HCT116 (cell line): ENCODE measurements at regions not wholly inside any gene's neighbourhood (a gene's known extent, or its start where the extent isn't known, plus 50 kb on each side); places are given as distances from the start of the nearest gene placed in this dataset.

Experiments used
- ATAC-seq: fragments of 200-7000 bp; cut with Tn5 transposase; 2 replicates; pipeline ENCODE4 v1.9.1; 2020; ENCODE audit warnings: mild to moderate bottlenecking, moderate library complexity
- BruUV-seq: library from RNA; stranded (reverse); fragments of 400-500 nt; replicated peaks from 2 replicates; lab custom pipeline; 2021; lab: Mats Ljungman, UMichigan
- CTCF ChIA-PET: fragments of 300-600 bp; sonication (Branson Sonifier 250); formaldehyde crosslinking; loops from one replicate; lab custom pipeline; 2021; ENCODE audit warnings: antibody characterized with exemption; lab: Charles Lee
- POLR2A ChIA-PET: fragments of 300-600, 350-600 bp; sonication (Branson Sonifier 250); formaldehyde crosslinking; loops from one replicate; lab custom pipeline; 2021; ENCODE audit warnings: antibody characterized with exemption; lab: Charles Lee
- RAD21 ChIA-PET, 2 experiments: fragments of 300-600 bp; sonication (Branson Sonifier 250); formaldehyde crosslinking; loops; one replicate each; lab custom pipeline; 2023; ENCODE audit warnings: low total read pairs in 2 of 2; ENCODE audit not compliant: uncharacterized antibody in 2 of 2, unreplicated experiment in 2 of 2, low non-redundant PET in 1 of 2; lab: Charles Lee
- DNase-seq: peaks from one replicate; pipeline ENCODE4 v3.0.0-alpha.2; 2010; ENCODE audit warnings: low read depth, low spot score
- H2AFZ ChIP-seq: fragments of 200-600 bp; shearing (Covaris generic), sonication (generic); 2 replicates; pipeline ENCODE4 v1.6.1; 2017; ENCODE audit warnings: low read depth, mixed run types, mixed read lengths, antibody characterized with exemption, low read length; ENCODE audit not compliant: poor library complexity, severe bottlenecking
- H3K27ac ChIP-seq: 2 replicates; pipeline ENCODE4 v1.5.1; 2012; ENCODE audit warnings: low read depth, low read length
- H3K27me3 ChIP-seq: fragments of 200-600 bp; sonication (generic); 2 replicates; pipeline ENCODE4 v1.6.1; 2016; ENCODE audit warnings: mixed run types, low read length, mixed read lengths; ENCODE audit not compliant: insufficient read depth
- H3K36me3 ChIP-seq, 2 experiments: fragments of 200-500 bp in 1 of 2; fragments of 200-600 bp in 1 of 2; sonication (Bioruptor generic) in 1 of 2; sonication (generic) in 1 of 2; 2 replicates each; pipeline versions ENCODE4 v1.5.1 to v1.6.1; 2014 to 2016; ENCODE audit warnings: low read length in 2 of 2, inconsistent platforms in 1 of 2, mixed read lengths in 1 of 2, mixed run types in 1 of 2; ENCODE audit not compliant: insufficient read depth in 2 of 2, control insufficient read depth in 1 of 2
- H3K4me1 ChIP-seq, 2 experiments: fragments of 200-600 bp in 1 of 2; sonication (generic) in 1 of 2; 2 replicates each; pipeline versions ENCODE4 v1.5.1 to v1.6.1; 2012 to 2017; ENCODE audit warnings: low read length in 2 of 2, inconsistent platforms in 1 of 2, mild to moderate bottlenecking in 1 of 2, mixed read lengths in 1 of 2, mixed run types in 1 of 2, moderate library complexity in 1 of 2; ENCODE audit not compliant: insufficient read depth in 2 of 2, control insufficient read depth in 1 of 2
- H3K4me2 ChIP-seq: fragments of 200-600 bp; sonication (generic); 2 replicates; pipeline ENCODE4 v1.6.1; 2017; ENCODE audit warnings: mixed run types, low read length, mixed read lengths
- H3K4me3 ChIP-seq, 2 experiments: fragments of 200-600 bp in 1 of 2; sonication (generic) in 1 of 2; replicated peaks in 1 of 2; 2 replicates each; pipeline ENCODE4 v1.5.1; 2011 to 2016; ENCODE audit warnings: low read length in 2 of 2, control low read depth in 1 of 2, low read depth in 1 of 2, mild to moderate bottlenecking in 1 of 2, mixed read lengths in 1 of 2, mixed run types in 1 of 2
- H3K79me2 ChIP-seq: fragments of 200-600 bp; sonication (generic); 2 replicates; pipeline ENCODE4 v1.6.1; 2017; ENCODE audit warnings: mild to moderate bottlenecking, mixed run types, low read length, moderate library complexity, mixed read lengths; ENCODE audit not compliant: insufficient read depth
- H3K9ac ChIP-seq: fragments of 200-600 bp; sonication (generic); 2 replicates; pipeline ENCODE4 v1.6.1; 2016; ENCODE audit warnings: low read length, mixed read lengths
- H3K9me2 ChIP-seq: fragments of 200-600 bp; sonication (generic), shearing (Covaris generic); 2 replicates; pipeline ENCODE4 v1.6.1; 2017; ENCODE audit warnings: mixed run types, mild to moderate bottlenecking, moderate library complexity; ENCODE audit not compliant: insufficient read depth
- H3K9me3 ChIP-seq, 2 experiments: fragments of 200-500 bp in 1 of 2; fragments of 200-600 bp in 1 of 2; sonication (Bioruptor generic) in 1 of 2; sonication (generic) in 1 of 2; 2 replicates each; pipeline ENCODE4 v1.6.1; 2014 to 2017; ENCODE audit warnings: low read length in 2 of 2, mixed read lengths in 2 of 2, inconsistent platforms in 1 of 2, low read depth in 1 of 2, mild to moderate bottlenecking in 1 of 2, mixed run types in 1 of 2, moderate library complexity in 1 of 2; ENCODE audit not compliant: control insufficient read depth in 1 of 2, insufficient read depth in 1 of 2
- H4K20me1 ChIP-seq: fragments of 200-600 bp; sonication (generic), shearing (Covaris generic); 2 replicates; pipeline ENCODE4 v1.6.1; 2017; ENCODE audit warnings: mixed run types, mild to moderate bottlenecking, moderate library complexity; ENCODE audit not compliant: insufficient read depth
- CBX3 ChIP-seq: IDR thresholded peaks from 2 replicates; pipeline ENCODE4 v1.6.1; 2012; ENCODE audit warnings: low read depth
- CTCF ChIP-seq, 3 experiments: fragments of 200-600 bp in 1 of 3; sonication (generic) in 1 of 3; IDR thresholded peaks in 2 of 3; conservative IDR thresholded peaks in 1 of 3; 2 replicates each; pipeline ENCODE4 v1.5.1; 2012 to 2017; ENCODE audit warnings: low read depth in 2 of 3, low read length in 2 of 3, antibody characterized with exemption in 1 of 3, borderline replicate concordance in 1 of 3, control low read depth in 1 of 3, mild to moderate bottlenecking in 1 of 3, mixed read lengths in 1 of 3, mixed run types in 1 of 3, moderate library complexity in 1 of 3; ENCODE audit not compliant: insufficient read depth in 1 of 3
- EGR1 ChIP-seq: IDR thresholded peaks from 2 replicates; pipeline ENCODE4 v1.6.1; 2012; ENCODE audit warnings: low read depth
- ELF1 ChIP-seq: IDR thresholded peaks from 2 replicates; pipeline ENCODE4 v1.6.1; 2012; ENCODE audit warnings: low read depth, borderline replicate concordance
- EZH2 ChIP-seq: fragments of 200-600 bp; sonication (generic); IDR thresholded peaks from 2 replicates; pipeline ENCODE4 v1.6.1; 2017; ENCODE audit warnings: antibody characterized with exemption, mixed run types
- EZH2phosphoT487 ChIP-seq: fragments of 200-600 bp; IDR thresholded peaks from 2 replicates; pipeline ENCODE4 v1.6.1; 2018; ENCODE audit warnings: antibody characterized with exemption, borderline replicate concordance
- POLR2AphosphoS5 ChIP-seq: IDR thresholded peaks from 2 replicates; pipeline ENCODE4 v1.6.1; 2011; ENCODE audit warnings: mild to moderate bottlenecking, low read depth, low read length, moderate library complexity
- RAD21 ChIP-seq: IDR thresholded peaks from 2 replicates; pipeline ENCODE4 v1.6.1; 2012; ENCODE audit warnings: low read depth, mild to moderate bottlenecking
- SP1 ChIP-seq: IDR thresholded peaks from 2 replicates; pipeline ENCODE4 v1.6.1; 2012; ENCODE audit warnings: low read depth
- TCF7L2 ChIP-seq: IDR thresholded peaks from 2 replicates; pipeline ENCODE4 v1.7.0; 2011; ENCODE audit warnings: borderline replicate concordance, inconsistent platforms; ENCODE audit not compliant: insufficient read depth, insufficient read length; ENCODE audit errors: extremely low read depth
- YY1 ChIP-seq: IDR thresholded peaks from 2 replicates; pipeline ENCODE4 v1.6.1; 2011; ENCODE audit warnings: low read length, low read depth, moderate library complexity, mild to moderate bottlenecking; ENCODE audit not compliant: insufficient replicate concordance; ENCODE audit errors: extremely low read depth
- ZBTB33 ChIP-seq: IDR thresholded peaks from 2 replicates; pipeline ENCODE4 v1.6.1; 2011; ENCODE audit warnings: mild to moderate bottlenecking, low read length, moderate library complexity; ENCODE audit not compliant: insufficient replicate concordance; ENCODE audit errors: extremely low read depth
- intact Hi-C: fragments of 100-400 bp; cut with micrococcal nuclease; formaldehyde crosslinking; loops from 2 replicates; pipeline ENCODE4 v1.10.0; 2022

GRCh38 chr21:24870633-24871032 lies 736.6 kb downstream of the MRPL39 start:
- ATAC-seq, result no peak
- TF ChIP-seq ELF1, result no peak
- TF ChIP-seq SP1, result no peak
- no peak for TF ChIP-seq EGR1
- TF ChIP-seq EZH2, result no peak
- no peak for TF ChIP-seq CBX3
- TF ChIP-seq ZBTB33, result no peak
- TF ChIP-seq POLR2AphosphoS5, result no peak

GRCh38 chr21:24869862-24870261 lies 737.4 kb downstream of the MRPL39 start:
- ChIA-PET RAD21 (no interaction called here), CTCF (no interaction called here), POLR2A (no interaction called here)
- H2AFZ ChIP-seq, result no peak overlapping the region
- H4K20me1 ChIP-seq, result no peaks in the 10 kb centered on the region
- no peak for TF ChIP-seq CBX3
- no peak for TF ChIP-seq RAD21
- no peak for TF ChIP-seq CTCF (IDR thresholded peaks at IDR 0.05 in 2 of 3, conservative IDR thresholded peaks at IDR 0.05 in 1 of 3; ENCODE audit: borderline replicate concordance in 1 of 3, insufficient read depth in 1 of 3, low read depth in 2 of 3, low read length in 2 of 3)
- no peak for TF ChIP-seq YY1
- no peak for TF ChIP-seq EZH2phosphoT487
- no peak for TF ChIP-seq TCF7L2
- ATAC-seq (no peak), DNase-seq (no peak)
- no peaks in the 10 kb centered on the region for H3K27me3 ChIP-seq
- no peaks in the 10 kb centered on the region for H3K36me3 ChIP-seq
- H3K9me2 ChIP-seq, result no peaks in the 10 kb centered on the region
- H3K9me3 ChIP-seq, result peaks cover 11 to 14% of the 10 kb centered on the region in 2 experiments; a peak in 2 of 4 replicates
- H3K27ac ChIP-seq, result no peak overlapping the region
- intact Hi-C loops, result no loop called here
- H3K79me2 ChIP-seq, result no peaks in the 10 kb centered on the region
- H3K4me1 ChIP-seq, result no peaks in the 10 kb centered on the region; a peak in 1 of 4 replicates
- H3K4me3 ChIP-seq, result no peak overlapping the region
- H3K9ac ChIP-seq, result no peak overlapping the region
- BruUV-seq, result no TSS peak
- H3K4me2 ChIP-seq, result no peak overlapping the region

More at GRCh38 chr21:24870633-24871032, 736.6 kb downstream of the MRPL39 start:
- H3K4me3 ChIP-seq, result no peak overlapping the region
- peaks cover 12 to 14% of the 10 kb centered on the region in 2 experiments; a peak in 2 of 4 replicates for H3K9me3 ChIP-seq
- H3K4me2 ChIP-seq, result no peak overlapping the region
- intact Hi-C loops, result no loop called here
- H3K79me2 ChIP-seq, result no peaks in the 10 kb centered on the region
- H3K9ac ChIP-seq, result no peak overlapping the region
- H3K36me3 ChIP-seq, result no peaks in the 10 kb centered on the region
- no peak overlapping the region for H3K27ac ChIP-seq
- CTCF ChIA-PET, result no interaction called here
- H3K9me2 ChIP-seq, result no peaks in the 10 kb centered on the region
- POLR2A ChIA-PET, result no interaction called here
- no peak for DNase-seq
- no peak overlapping the region for H2AFZ ChIP-seq
- H3K27me3 ChIP-seq, result no peaks in the 10 kb centered on the region
- no peaks in the 10 kb centered on the region for H4K20me1 ChIP-seq
- BruUV-seq, result no TSS peak
- RAD21 ChIA-PET, result no interaction called here
- no peaks in the 10 kb centered on the region; a peak in 1 of 4 replicates for H3K4me1 ChIP-seq
